ENCODE measurements at regions not wholly inside any gene's neighbourhood (a gene's known extent, or its start where the extent isn't known, plus 50 kb on each side); places are given as distances from the start of the nearest gene placed in this dataset.

- TF ChIP-seq CTCF (IDR thresholded peaks at IDR 0.05; ENCODE audit: borderline replicate concordance, extremely low read depth, low read length, poor library complexity, severe bottlenecking) (no peak), EZH2 (IDR thresholded peaks at IDR 0.05; ENCODE audit: borderline replicate concordance, low read depth, low read length, severe bottlenecking) (no peak)
Observed at GRCh38 chr7:25813381-25813780, 338.6 kb upstream of the NFE2L3 start.
